ENCODE measurements at regions not wholly inside any gene's neighbourhood (a gene's known extent, or its start where the extent isn't known, plus 50 kb on each side); places are given as distances from the start of the nearest gene placed in this dataset.

DNA sequence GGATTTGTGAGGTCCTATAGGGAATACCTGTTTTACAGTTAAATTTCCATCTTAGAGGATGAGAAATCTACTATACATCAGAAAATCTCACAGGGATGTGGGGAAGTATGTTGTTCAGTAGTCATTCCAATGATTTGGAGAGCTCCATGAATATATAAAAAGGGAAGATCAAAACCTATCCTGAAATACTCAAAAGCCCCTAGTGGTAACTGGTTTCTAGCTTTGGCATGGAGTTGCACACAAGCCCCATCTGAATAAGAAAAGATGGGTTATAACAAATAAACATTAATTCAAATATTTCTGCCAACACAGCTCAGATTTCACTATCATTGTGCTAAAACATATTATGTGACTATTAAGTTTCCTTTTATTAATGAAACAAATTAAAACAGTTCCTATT lies 101.6 kb downstream of the FBXO8 start:
- TF ChIP-seq EZH2 (IDR thresholded peaks at IDR 0.05; ENCODE audit: insufficient read depth, poor library complexity, severe bottlenecking), result no peak
- no peak for TF ChIP-seq EZH2phosphoT487 (IDR thresholded peaks at IDR 0.05; ENCODE audit: insufficient read depth, low read depth)

Measured in GM23248 (cell line).